NCI-H1105 treated with DMSO at 0.1 percent for 48 hours (cell line): ENCODE measurements at regions not wholly inside any gene's neighbourhood (a gene's known extent, or its start where the extent isn't known, plus 50 kb on each side); places are given as distances from the start of the nearest gene placed in this dataset.
A peak's percentile ranks its signal among the peaks of the same experiment; 100 is the strongest.

Experiments
- DNase-seq: peaks from one replicate; lab custom pipeline; 2025; lab: John Stamatoyannopoulos, UW

- no peak for DNase-seq
Observed at GRCh38 chr7:32264702-32265284, 194.6 kb upstream of the PDE1C start.

GRCh38 chr7:32263611-32264010 lies 193.4 kb upstream of the PDE1C start:
- no peak for DNase-seq

GRCh38 chr7:32262315-32262714 lies 192.1 kb upstream of the PDE1C start:
- DNase-seq = no peak

- peak; percentile 87 for DNase-seq
Observed at GRCh38 chr7:32259931-32260596, 189.9 kb upstream of the PDE1C start.

- no peak for DNase-seq
Observed at GRCh38 chr7:32258265-32258664, 188.1 kb upstream of the PDE1C start.

- DNase-seq = peak; percentile 31
Observed at GRCh38 chr7:32257621-32258020, 187.4 kb upstream of the PDE1C start.

GRCh38 chr7:32256811-32257210 lies 186.6 kb upstream of the PDE1C start:
- DNase-seq = no peak

- no peak for DNase-seq
Observed at GRCh38 chr7:32256376-32256775, 186.2 kb upstream of the PDE1C start.

GRCh38 chr7:32255036-32255435 lies 184.8 kb upstream of the PDE1C start:
- no peak for DNase-seq

GRCh38 chr7:32253299-32253698 lies 183.1 kb upstream of the PDE1C start:
- DNase-seq = no peak

GRCh38 chr7:32251659-32252058 lies 181.5 kb upstream of the PDE1C start:
- no peak for DNase-seq

GRCh38 chr7:32250471-32251260 lies 180.5 kb upstream of the PDE1C start:
- no peak for DNase-seq

- no peak for DNase-seq
Observed at GRCh38 chr7:32250003-32250402, 179.8 kb upstream of the PDE1C start.

GRCh38 chr7:32248522-32248921 lies 178.3 kb upstream of the PDE1C start:
- no peak for DNase-seq

- no peak for DNase-seq
Observed at GRCh38 chr7:32244806-32245345, 174.7 kb upstream of the PDE1C start.

GRCh38 chr7:32243687-32244290 lies 173.6 kb upstream of the PDE1C start:
- DNase-seq = no peak

GRCh38 chr7:32242436-32242835 lies 172.2 kb upstream of the PDE1C start:
- no peak for DNase-seq

- no peak for DNase-seq
Observed at GRCh38 chr7:32241636-32242035, 171.4 kb upstream of the PDE1C start.

GRCh38 chr7:32239764-32240163 lies 169.6 kb upstream of the PDE1C start:
- DNase-seq = no peak

- DNase-seq = no peak
Observed at GRCh38 chr7:32228601-32229000, 158.4 kb upstream of the PDE1C start.

- DNase-seq = no peak
Observed at GRCh38 chr7:32227746-32228145, 157.5 kb upstream of the PDE1C start.

- DNase-seq = no peak
Observed at GRCh38 chr7:32224276-32224675, 154.1 kb upstream of the PDE1C start.

GRCh38 chr7:32223721-32224120 lies 153.5 kb upstream of the PDE1C start:
- DNase-seq = no peak
